Osteocyte (in vitro differentiated cells): ENCODE measurements at regions not wholly inside any gene's neighbourhood (a gene's known extent, or its start where the extent isn't known, plus 50 kb on each side); places are given as distances from the start of the nearest gene placed in this dataset.

Source experiments
- DNase-seq: peaks from one replicate; pipeline ENCODE4 v3.0.0; 2021; ENCODE audit warnings: mixed read lengths; ENCODE audit not compliant: unreplicated experiment; ENCODE audit errors: extremely low spot score
- H3K27ac Mint-ChIP-seq: one replicate; pipeline ENCODE4 v1.8.0; 2021; ENCODE audit warnings: mild to moderate bottlenecking, mixed read lengths; ENCODE audit not compliant: unreplicated experiment
- H3K27me3 Mint-ChIP-seq: one replicate; pipeline ENCODE4 v1.8.0; 2021; ENCODE audit warnings: mixed read lengths; ENCODE audit not compliant: unreplicated experiment
- H3K36me3 Mint-ChIP-seq: one replicate; pipeline ENCODE4 v1.8.0; 2021; ENCODE audit warnings: mixed read lengths; ENCODE audit not compliant: unreplicated experiment
- H3K4me1 Mint-ChIP-seq: one replicate; pipeline ENCODE4 v1.8.0; 2021; ENCODE audit warnings: mixed read lengths; ENCODE audit not compliant: unreplicated experiment
- H3K4me3 Mint-ChIP-seq: one replicate; pipeline ENCODE4 v1.8.0; 2021; ENCODE audit warnings: mild to moderate bottlenecking, moderate library complexity, mixed read lengths; ENCODE audit not compliant: unreplicated experiment
- H3K9me3 Mint-ChIP-seq: one replicate; pipeline ENCODE4 v1.8.0; 2021; ENCODE audit warnings: mixed read lengths; ENCODE audit not compliant: unreplicated experiment
- CTCF ChIP-seq: fragments of 200-600 bp; sonication (generic); IDR thresholded peaks from 2 replicates; pipeline ENCODE4 v1.5.0; 2021; ENCODE audit warnings: antibody characterized with exemption, mild to moderate bottlenecking, moderate library complexity

GRCh38 chr9:120151149-120151548 lies 428.8 kb downstream of the CDK5RAP2 start:
- Mint-ChIP-seq H3K9me3 (no peaks in the 10 kb centered on the region), H3K4me1 (no peaks in the 10 kb centered on the region), H3K27ac (no peak overlapping the region), H3K4me3 (no peak overlapping the region), H3K27me3 (no peaks in the 10 kb centered on the region), H3K36me3 (no peaks in the 10 kb centered on the region)
- no peak for TF ChIP-seq CTCF
- no peak for DNase-seq

GRCh38 chr9:120138955-120139354 lies 441.0 kb downstream of the CDK5RAP2 start:
- Mint-ChIP-seq H3K4me3 (no peak overlapping the region), H3K36me3 (no peaks in the 10 kb centered on the region), H3K4me1 (no peaks in the 10 kb centered on the region), H3K9me3 (peaks cover 8% of the 10 kb centered on the region), H3K27me3 (no peaks in the 10 kb centered on the region), H3K27ac (no peak overlapping the region)
- no peak for TF ChIP-seq CTCF
- no peak for DNase-seq

- Mint-ChIP-seq H3K9me3 (peaks cover 24% of the 10 kb centered on the region), H3K4me1 (no peaks in the 10 kb centered on the region), H3K36me3 (no peaks in the 10 kb centered on the region), H3K4me3 (no peak overlapping the region), H3K27me3 (no peaks in the 10 kb centered on the region), H3K27ac (no peak overlapping the region)
- TF ChIP-seq CTCF, result no peak
- no peak for DNase-seq
Observed at GRCh38 chr9:120137186-120137840, 442.7 kb downstream of the CDK5RAP2 start.

- no peak for DNase-seq
- no peaks in the 10 kb centered on the region for H3K4me1 Mint-ChIP-seq
- no peak for TF ChIP-seq CTCF
- no peak overlapping the region for H3K27ac Mint-ChIP-seq
- no peaks in the 10 kb centered on the region for H3K36me3 Mint-ChIP-seq
- H3K9me3 Mint-ChIP-seq, result peaks cover 24% of the 10 kb centered on the region
- no peak overlapping the region for H3K4me3 Mint-ChIP-seq
- H3K27me3 Mint-ChIP-seq, result no peaks in the 10 kb centered on the region
Observed at GRCh38 chr9:120136696-120137095, 443.3 kb downstream of the CDK5RAP2 start.

- H3K4me3 Mint-ChIP-seq, result no peak overlapping the region
- no peak for TF ChIP-seq CTCF
- no peaks in the 10 kb centered on the region for H3K4me1 Mint-ChIP-seq
- no peak overlapping the region for H3K27ac Mint-ChIP-seq
- DNase-seq, result no peak
- H3K27me3 Mint-ChIP-seq, result peaks cover 2% of the 10 kb centered on the region
- H3K9me3 Mint-ChIP-seq, result peaks cover 5% of the 10 kb centered on the region
- H3K36me3 Mint-ChIP-seq, result no peaks in the 10 kb centered on the region
Observed at GRCh38 chr9:120117081-120117480, 462.9 kb downstream of the CDK5RAP2 start.
